ENCODE measurements at regions not wholly inside any gene's neighbourhood (a gene's known extent, or its start where the extent isn't known, plus 50 kb on each side); places are given as distances from the start of the nearest gene placed in this dataset.
"Not testable (repeated sequence)": the region's sequence is repeated elsewhere in the genome, so short reads cannot be mapped to it uniquely, and the experiment has no call there.

GRCh38 chr9:39656960-39657603 is 301.6 kb downstream of the SPATA31A1 start:
- not testable (repeated sequence) for FAIRE-seq; DNase-seq (ENCODE audit: insufficient read length, low spot score)

GRCh38 chr9:39663020-39663419 is 307.6 kb downstream of the SPATA31A1 start:
- FAIRE-seq; DNase-seq (ENCODE audit: insufficient read length, low spot score): not testable (repeated sequence)

GRCh38 chr9:39663713-39664112 is 308.2 kb downstream of the SPATA31A1 start:
- FAIRE-seq = not testable (repeated sequence)

GRCh38 chr9:39665020-39665419 is 309.6 kb downstream of the SPATA31A1 start:
- not testable (repeated sequence) for DNase-seq (ENCODE audit: insufficient read length, low spot score); FAIRE-seq

More at GRCh38 chr9:39663713-39664112, 308.2 kb downstream of the SPATA31A1 start:
- not testable (repeated sequence) for DNase-seq (ENCODE audit: insufficient read length, low spot score)

GRCh38 chr9:39674437-39675210 is 319.2 kb downstream of the SPATA31A1 start:
- FAIRE-seq; DNase-seq (ENCODE audit: insufficient read length, low spot score): not testable (repeated sequence)

GRCh38 chr9:39675211-39675553 is 319.7 kb downstream of the SPATA31A1 start:
- DNase-seq (ENCODE audit: insufficient read length, low spot score); FAIRE-seq: not testable (repeated sequence)

- DNase-seq (ENCODE audit: insufficient read length, low spot score); FAIRE-seq: not testable (repeated sequence)
These were observed 323.2 kb downstream of the SPATA31A1 start for GRCh38 chr9:39678534-39679263.

GRCh38 chr9:39680694-39681401 is 325.4 kb downstream of the SPATA31A1 start:
- not testable (repeated sequence) for DNase-seq (ENCODE audit: insufficient read length, low spot score); FAIRE-seq

GRCh38 chr9:39728862-39729261 is 373.4 kb downstream of the SPATA31A1 start:
- DNase-seq (ENCODE audit: insufficient read length, low spot score); FAIRE-seq: not testable (repeated sequence)

- DNase-seq (ENCODE audit: insufficient read length, low spot score); FAIRE-seq: not testable (repeated sequence)
These were observed 389.4 kb downstream of the SPATA31A1 start for GRCh38 chr9:39744898-39745297.

GRCh38 chr9:39775570-39775969 is 420.1 kb downstream of the SPATA31A1 start:
- not testable (repeated sequence) for FAIRE-seq; DNase-seq (ENCODE audit: insufficient read length, low spot score)

- FAIRE-seq = peak; percentile 98
- DNase-seq (ENCODE audit: insufficient read length, low spot score) = not testable (repeated sequence)
These were observed 435.9 kb downstream of the SPATA31A1 start for GRCh38 chr9:39791356-39791755.

- not testable (repeated sequence) for FAIRE-seq; DNase-seq (ENCODE audit: insufficient read length, low spot score)
These were observed 442.5 kb downstream of the SPATA31A1 start for GRCh38 chr9:39797935-39798334.

GRCh38 chr9:39799252-39799651 is 443.8 kb downstream of the SPATA31A1 start:
- DNase-seq (ENCODE audit: insufficient read length, low spot score); FAIRE-seq: not testable (repeated sequence)

- not testable (repeated sequence) for DNase-seq (ENCODE audit: insufficient read length, low spot score); FAIRE-seq
These were observed 447.1 kb downstream of the SPATA31A1 start for GRCh38 chr9:39802561-39802960.

- not testable (repeated sequence) for FAIRE-seq; DNase-seq (ENCODE audit: insufficient read length, low spot score)
These were observed 454.1 kb downstream of the SPATA31A1 start for GRCh38 chr9:39809401-39810226.

- DNase-seq (ENCODE audit: insufficient read length, low spot score); FAIRE-seq: not testable (repeated sequence)
These were observed 454.9 kb downstream of the SPATA31A1 start for GRCh38 chr9:39810401-39810800.

- not testable (repeated sequence) for DNase-seq (ENCODE audit: insufficient read length, low spot score); FAIRE-seq
These were observed 456.1 kb downstream of the SPATA31A1 start for GRCh38 chr9:39811615-39812014.

- DNase-seq (ENCODE audit: insufficient read length, low spot score); FAIRE-seq: not testable (repeated sequence)
These were observed 473.0 kb downstream of the SPATA31A1 start for GRCh38 chr9:39828457-39828856.
